Liver (tissue), 8 donors: ENCODE measurements at regions not wholly inside any gene's neighbourhood (a gene's known extent, or its start where the extent isn't known, plus 50 kb on each side); places are given as distances from the start of the nearest gene placed in this dataset.
A peak's percentile ranks its signal among the peaks of the same experiment; 100 is the strongest.

ENCODE experiments used
- DNase-seq: peaks from one replicate; pipeline ENCODE4 v3.0.0-alpha.2; 2017; ENCODE audit warnings: low spot score
- H3K27ac ChIP-seq, 2 donors: one replicate each; pipeline ENCODE4 v1.7.0; 2013; ENCODE audit warnings: inconsistent platforms in 2 of 2, low read length in 2 of 2, control low read depth in 1 of 2, low read depth in 1 of 2, mild to moderate bottlenecking in 1 of 2
- H3K27me3 ChIP-seq, 4 donors: one replicate each; pipeline versions ENCODE4 v1.6.1 to v1.7.0; 2013; ENCODE audit warnings: low read length in 3 of 4, inconsistent platforms in 1 of 4, mild to moderate bottlenecking in 1 of 4, moderate library complexity in 1 of 4; ENCODE audit not compliant: control insufficient read depth in 4 of 4, insufficient read depth in 4 of 4
- H3K36me3 ChIP-seq, 4 donors: one replicate each; pipeline versions ENCODE4 v1.6.1 to v1.7.0; 2013; ENCODE audit warnings: low read length in 3 of 4, mild to moderate bottlenecking in 3 of 4, low read depth in 1 of 4, moderate library complexity in 1 of 4; ENCODE audit not compliant: control insufficient read depth in 4 of 4, insufficient read depth in 3 of 4
- H3K4me1 ChIP-seq, 4 donors: one replicate each; pipeline versions ENCODE4 v1.6.1 to v1.7.0; 2013; ENCODE audit warnings: low read length in 3 of 4, mild to moderate bottlenecking in 3 of 4, moderate library complexity in 1 of 4; ENCODE audit not compliant: control insufficient read depth in 4 of 4, insufficient read depth in 4 of 4
- H3K4me3 ChIP-seq, 3 donors: one replicate each; pipeline versions ENCODE4 v1.6.1 to v1.7.0; 2013; ENCODE audit warnings: low read length in 3 of 3, control low read depth in 1 of 3, low read depth in 1 of 3, mild to moderate bottlenecking in 1 of 3
- H3K9ac ChIP-seq, 2 donors: one replicate each; pipeline ENCODE4 v1.7.0; 2013; ENCODE audit warnings: low read length in 2 of 2, mild to moderate bottlenecking in 2 of 2, moderate library complexity in 2 of 2, control low read depth in 1 of 2, low read depth in 1 of 2
- H3K9me3 ChIP-seq, 4 donors: one replicate each; pipeline versions ENCODE4 v1.6.1 to v1.7.0; 2013; ENCODE audit warnings: low read length in 3 of 4; ENCODE audit not compliant: control insufficient read depth in 4 of 4
- EGR1 ChIP-seq, 2 donors: IDR thresholded peaks; 2 replicates each; pipeline ENCODE4 v1.6.1; 2016 to 2018; ENCODE audit warnings: antibody characterized with exemption in 2 of 2, low read depth in 2 of 2
- FOXA1 ChIP-seq: IDR thresholded peaks from 2 replicates; pipeline ENCODE4 v1.6.1; 2016; ENCODE audit warnings: antibody characterized with exemption
- FOXA2 ChIP-seq: IDR thresholded peaks from 2 replicates; pipeline ENCODE4 v1.6.1; 2016; ENCODE audit warnings: antibody characterized with exemption
- GABPA ChIP-seq, 2 donors: IDR thresholded peaks in 1 of 2; conservative IDR thresholded peaks in 1 of 2; 2 replicates each; pipeline ENCODE4 v1.6.1; 2016; ENCODE audit warnings: antibody characterized with exemption in 2 of 2, mild to moderate bottlenecking in 1 of 2, moderate library complexity in 1 of 2
- HNF4A ChIP-seq, 2 donors: conservative IDR thresholded peaks; 2 replicates each; pipeline ENCODE4 v1.6.1; 2016; ENCODE audit warnings: antibody characterized with exemption in 2 of 2, mild to moderate bottlenecking in 2 of 2
- HNF4G ChIP-seq: IDR thresholded peaks from 2 replicates; pipeline ENCODE4 v1.6.1; 2016; ENCODE audit warnings: antibody characterized with exemption
- JUND ChIP-seq, 2 donors: IDR thresholded peaks; 2 replicates each; pipeline ENCODE4 v1.6.1; 2016; ENCODE audit warnings: antibody characterized with exemption in 2 of 2
- NR2F2 ChIP-seq: IDR thresholded peaks from 2 replicates; pipeline ENCODE4 v1.6.1; 2016; ENCODE audit warnings: antibody characterized with exemption
- RAD21 ChIP-seq, 2 donors: IDR thresholded peaks; 2 replicates each; pipeline ENCODE4 v1.6.1; 2016; ENCODE audit warnings: antibody characterized with exemption in 2 of 2, mild to moderate bottlenecking in 2 of 2
- RXRA ChIP-seq, 2 donors: IDR thresholded peaks; 2 replicates each; pipeline ENCODE4 v1.6.1; 2017 to 2018; ENCODE audit warnings: antibody characterized with exemption in 2 of 2, mild to moderate bottlenecking in 1 of 2
- SP1 ChIP-seq: IDR thresholded peaks from 2 replicates; pipeline ENCODE4 v1.6.1; 2018; ENCODE audit warnings: antibody characterized with exemption, mild to moderate bottlenecking
- TAF1 ChIP-seq: conservative IDR thresholded peaks from 2 replicates; pipeline ENCODE4 v1.6.1; 2016; ENCODE audit warnings: antibody characterized with exemption, mild to moderate bottlenecking
- YY1 ChIP-seq: IDR thresholded peaks from 2 replicates; pipeline ENCODE4 v1.6.1; 2016; ENCODE audit warnings: antibody characterized with exemption, mild to moderate bottlenecking
- WGBS: extraction: QIAGEN DNeasy Blood & Tissue Kit; methylation state at CpG from one replicate; pipeline ENCODE4 v1.1.7; 2013; 5-methylcytosine and 5-hydroxymethylcytosine counted together
- TF ChIP-seq, protein P1 (sequence below): fragments of 150-350 bp; IDR thresholded peaks from 2 replicates; pipeline ENCODE4 v1.5.1; 2017; ENCODE audit warnings: improper control_type of control experiment, low read depth, low read length; ENCODE audit not compliant: missing input control
- TF ChIP-seq, protein P2 (sequence below): IDR thresholded peaks from 2 replicates; pipeline ENCODE4 v1.6.1; 2016; ENCODE audit warnings: antibody characterized with exemption
- TF ChIP-seq, protein P3 (sequence below): IDR thresholded peaks from 2 replicates; pipeline ENCODE4 v1.6.1; 2016; ENCODE audit warnings: antibody characterized with exemption, mild to moderate bottlenecking
- TF ChIP-seq, protein P4 (sequence below): IDR thresholded peaks from 2 replicates; pipeline ENCODE4 v1.6.1; 2016; ENCODE audit warnings: antibody characterized with exemption
- TF ChIP-seq, protein P5 (sequence below): IDR thresholded peaks from 2 replicates; pipeline ENCODE4 v1.6.1; 2016; ENCODE audit warnings: antibody characterized with exemption
- donor health status: healthy.
- donor health status: healthy.
- donor health status: healthy.
- donor health status: healthy.
- donor health status: healthy.

DNA sequence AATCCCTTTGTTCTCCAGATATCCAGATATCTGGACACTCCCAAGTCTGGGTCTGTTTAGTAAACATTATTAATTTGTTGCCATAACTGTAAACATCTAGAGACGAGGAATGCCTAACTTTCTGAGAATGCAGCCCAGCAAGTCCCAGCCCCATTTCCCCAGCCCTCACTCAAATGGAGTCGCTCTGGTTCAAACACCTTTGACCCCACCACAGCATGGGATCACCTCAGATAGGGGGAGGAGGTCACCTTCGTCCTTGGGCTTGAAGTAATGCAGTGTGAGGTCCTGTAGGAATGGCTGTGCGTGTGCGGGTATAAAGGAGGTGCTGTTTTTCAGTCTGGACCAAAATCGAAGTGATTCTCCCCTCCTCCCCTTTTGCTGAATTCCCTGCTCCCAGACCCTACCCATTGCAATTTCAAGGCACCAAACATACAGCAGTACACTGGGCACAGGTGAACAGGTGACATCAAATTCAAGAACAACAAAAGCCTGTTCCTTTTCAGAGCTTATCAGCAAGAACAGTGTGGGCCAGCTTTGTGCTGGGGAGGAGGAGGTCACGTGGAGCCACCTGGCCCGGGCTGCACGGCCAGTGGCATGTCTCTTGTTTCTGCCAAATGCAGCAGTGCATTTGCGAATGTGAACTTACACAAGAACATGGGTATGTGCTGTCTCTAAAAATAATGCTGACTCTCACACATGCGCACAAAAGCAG lies 57.5 kb upstream of the TRPM1 start:
- Histone ChIP-seq H3K9ac (peak overlapping the region in 1 of 2 donors; percentile 65), H3K4me1 (peaks cover 10 to 68% (median 46%) of the 10 kb centered on the region in 4 donors), H3K4me3 (no peak overlapping the region), H3K27ac (peak overlapping the region; percentile 93 to 96), H3K27me3 (no peaks in the 10 kb centered on the region), H3K9me3 (no peaks in the 10 kb centered on the region), H3K36me3 (no peaks in the 10 kb centered on the region)
- TF ChIP-seq RAD21 (IDR thresholded peaks at IDR 0.05) (peak; percentile 40 to 55), HNF4G (no peak), SP1 (peak; percentile 88), HNF4A (conservative IDR thresholded peaks at IDR 0.05) (peak; percentile 58 to 87), FOXA1 (peak; percentile 65), RXRA (IDR thresholded peaks at IDR 0.05) (peak; percentile 83 to 96), EGR1 (IDR thresholded peaks at IDR 0.05; ENCODE audit: low read depth in 2 of 2) (peak in 1 of 2 donors; percentile 76), TAF1 (no peak), FOXA2 (peak; percentile 70), NR2F2 (peak; percentile 65), JUND (IDR thresholded peaks at IDR 0.05) (peak in 1 of 2 donors; percentile 73), YY1 (peak; percentile 91), GABPA (IDR thresholded peaks at IDR 0.05 in 1 of 2, conservative IDR thresholded peaks at IDR 0.05 in 1 of 2) (peak in 1 of 2 donors; percentile 38)
- TF ChIP-seq, protein P1, sequence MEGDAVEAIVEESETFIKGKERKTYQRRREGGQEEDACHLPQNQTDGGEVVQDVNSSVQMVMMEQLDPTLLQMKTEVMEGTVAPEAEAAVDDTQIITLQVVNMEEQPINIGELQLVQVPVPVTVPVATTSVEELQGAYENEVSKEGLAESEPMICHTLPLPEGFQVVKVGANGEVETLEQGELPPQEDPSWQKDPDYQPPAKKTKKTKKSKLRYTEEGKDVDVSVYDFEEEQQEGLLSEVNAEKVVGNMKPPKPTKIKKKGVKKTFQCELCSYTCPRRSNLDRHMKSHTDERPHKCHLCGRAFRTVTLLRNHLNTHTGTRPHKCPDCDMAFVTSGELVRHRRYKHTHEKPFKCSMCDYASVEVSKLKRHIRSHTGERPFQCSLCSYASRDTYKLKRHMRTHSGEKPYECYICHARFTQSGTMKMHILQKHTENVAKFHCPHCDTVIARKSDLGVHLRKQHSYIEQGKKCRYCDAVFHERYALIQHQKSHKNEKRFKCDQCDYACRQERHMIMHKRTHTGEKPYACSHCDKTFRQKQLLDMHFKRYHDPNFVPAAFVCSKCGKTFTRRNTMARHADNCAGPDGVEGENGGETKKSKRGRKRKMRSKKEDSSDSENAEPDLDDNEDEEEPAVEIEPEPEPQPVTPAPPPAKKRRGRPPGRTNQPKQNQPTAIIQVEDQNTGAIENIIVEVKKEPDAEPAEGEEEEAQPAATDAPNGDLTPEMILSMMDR, result no peak
- TF ChIP-seq, protein P2, sequence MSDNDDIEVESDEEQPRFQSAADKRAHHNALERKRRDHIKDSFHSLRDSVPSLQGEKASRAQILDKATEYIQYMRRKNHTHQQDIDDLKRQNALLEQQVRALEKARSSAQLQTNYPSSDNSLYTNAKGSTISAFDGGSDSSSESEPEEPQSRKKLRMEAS, result peak; percentile 86
- TF ChIP-seq, protein P3, sequence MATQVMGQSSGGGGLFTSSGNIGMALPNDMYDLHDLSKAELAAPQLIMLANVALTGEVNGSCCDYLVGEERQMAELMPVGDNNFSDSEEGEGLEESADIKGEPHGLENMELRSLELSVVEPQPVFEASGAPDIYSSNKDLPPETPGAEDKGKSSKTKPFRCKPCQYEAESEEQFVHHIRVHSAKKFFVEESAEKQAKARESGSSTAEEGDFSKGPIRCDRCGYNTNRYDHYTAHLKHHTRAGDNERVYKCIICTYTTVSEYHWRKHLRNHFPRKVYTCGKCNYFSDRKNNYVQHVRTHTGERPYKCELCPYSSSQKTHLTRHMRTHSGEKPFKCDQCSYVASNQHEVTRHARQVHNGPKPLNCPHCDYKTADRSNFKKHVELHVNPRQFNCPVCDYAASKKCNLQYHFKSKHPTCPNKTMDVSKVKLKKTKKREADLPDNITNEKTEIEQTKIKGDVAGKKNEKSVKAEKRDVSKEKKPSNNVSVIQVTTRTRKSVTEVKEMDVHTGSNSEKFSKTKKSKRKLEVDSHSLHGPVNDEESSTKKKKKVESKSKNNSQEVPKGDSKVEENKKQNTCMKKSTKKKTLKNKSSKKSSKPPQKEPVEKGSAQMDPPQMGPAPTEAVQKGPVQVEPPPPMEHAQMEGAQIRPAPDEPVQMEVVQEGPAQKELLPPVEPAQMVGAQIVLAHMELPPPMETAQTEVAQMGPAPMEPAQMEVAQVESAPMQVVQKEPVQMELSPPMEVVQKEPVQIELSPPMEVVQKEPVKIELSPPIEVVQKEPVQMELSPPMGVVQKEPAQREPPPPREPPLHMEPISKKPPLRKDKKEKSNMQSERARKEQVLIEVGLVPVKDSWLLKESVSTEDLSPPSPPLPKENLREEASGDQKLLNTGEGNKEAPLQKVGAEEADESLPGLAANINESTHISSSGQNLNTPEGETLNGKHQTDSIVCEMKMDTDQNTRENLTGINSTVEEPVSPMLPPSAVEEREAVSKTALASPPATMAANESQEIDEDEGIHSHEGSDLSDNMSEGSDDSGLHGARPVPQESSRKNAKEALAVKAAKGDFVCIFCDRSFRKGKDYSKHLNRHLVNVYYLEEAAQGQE, result peak; percentile 82
- TF ChIP-seq, protein P4, sequence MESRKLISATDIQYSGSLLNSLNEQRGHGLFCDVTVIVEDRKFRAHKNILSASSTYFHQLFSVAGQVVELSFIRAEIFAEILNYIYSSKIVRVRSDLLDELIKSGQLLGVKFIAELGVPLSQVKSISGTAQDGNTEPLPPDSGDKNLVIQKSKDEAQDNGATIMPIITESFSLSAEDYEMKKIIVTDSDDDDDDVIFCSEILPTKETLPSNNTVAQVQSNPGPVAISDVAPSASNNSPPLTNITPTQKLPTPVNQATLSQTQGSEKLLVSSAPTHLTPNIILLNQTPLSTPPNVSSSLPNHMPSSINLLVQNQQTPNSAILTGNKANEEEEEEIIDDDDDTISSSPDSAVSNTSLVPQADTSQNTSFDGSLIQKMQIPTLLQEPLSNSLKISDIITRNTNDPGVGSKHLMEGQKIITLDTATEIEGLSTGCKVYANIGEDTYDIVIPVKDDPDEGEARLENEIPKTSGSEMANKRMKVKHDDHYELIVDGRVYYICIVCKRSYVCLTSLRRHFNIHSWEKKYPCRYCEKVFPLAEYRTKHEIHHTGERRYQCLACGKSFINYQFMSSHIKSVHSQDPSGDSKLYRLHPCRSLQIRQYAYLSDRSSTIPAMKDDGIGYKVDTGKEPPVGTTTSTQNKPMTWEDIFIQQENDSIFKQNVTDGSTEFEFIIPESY, result peak; percentile 92
- TF ChIP-seq, protein P5, sequence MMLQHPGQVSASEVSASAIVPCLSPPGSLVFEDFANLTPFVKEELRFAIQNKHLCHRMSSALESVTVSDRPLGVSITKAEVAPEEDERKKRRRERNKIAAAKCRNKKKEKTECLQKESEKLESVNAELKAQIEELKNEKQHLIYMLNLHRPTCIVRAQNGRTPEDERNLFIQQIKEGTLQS, result no peak
- no peak for DNase-seq
- WGBS, result 29% methylated on average over 11 of the region's 11 CpGs
